ENCODE measurements at regions not wholly inside any gene's neighbourhood (a gene's known extent, or its start where the extent isn't known, plus 50 kb on each side); places are given as distances from the start of the nearest gene placed in this dataset.

GRCh38 chr22:44640618-44641155 is 61.3 kb upstream of the PRR5 start:
- TF ChIP-seq JUND (IDR thresholded peaks at IDR 0.05) (no peak), HNF4G (IDR thresholded peaks at IDR 0.05) (no peak), CTCF (IDR thresholded peaks at IDR 0.05; ENCODE audit: low read depth, low read length, missing input control) (no peak), RAD21 (IDR thresholded peaks at IDR 0.05) (no peak), ATF3 (IDR thresholded peaks at IDR 0.05) (no peak)

All from liver (tissue), 3 donors.